Liver (tissue), 8 donors: ENCODE measurements at regions not wholly inside any gene's neighbourhood (a gene's known extent, or its start where the extent isn't known, plus 50 kb on each side); places are given as distances from the start of the nearest gene placed in this dataset.

Source experiments
- DNase-seq: peaks from one replicate; pipeline ENCODE4 v3.0.0-alpha.2; 2017; ENCODE audit warnings: low spot score
- H3K27ac ChIP-seq, 2 donors: one replicate each; pipeline ENCODE4 v1.7.0; 2013; ENCODE audit warnings: inconsistent platforms in 2 of 2, low read length in 2 of 2, control low read depth in 1 of 2, low read depth in 1 of 2, mild to moderate bottlenecking in 1 of 2
- H3K27me3 ChIP-seq, 4 donors: one replicate each; pipeline versions ENCODE4 v1.6.1 to v1.7.0; 2013; ENCODE audit warnings: low read length in 3 of 4, inconsistent platforms in 1 of 4, mild to moderate bottlenecking in 1 of 4, moderate library complexity in 1 of 4; ENCODE audit not compliant: control insufficient read depth in 4 of 4, insufficient read depth in 4 of 4
- H3K36me3 ChIP-seq, 4 donors: one replicate each; pipeline versions ENCODE4 v1.6.1 to v1.7.0; 2013; ENCODE audit warnings: low read length in 3 of 4, mild to moderate bottlenecking in 3 of 4, low read depth in 1 of 4, moderate library complexity in 1 of 4; ENCODE audit not compliant: control insufficient read depth in 4 of 4, insufficient read depth in 3 of 4
- H3K4me1 ChIP-seq, 4 donors: one replicate each; pipeline versions ENCODE4 v1.6.1 to v1.7.0; 2013; ENCODE audit warnings: low read length in 3 of 4, mild to moderate bottlenecking in 3 of 4, moderate library complexity in 1 of 4; ENCODE audit not compliant: control insufficient read depth in 4 of 4, insufficient read depth in 4 of 4
- H3K4me3 ChIP-seq, 3 donors: one replicate each; pipeline versions ENCODE4 v1.6.1 to v1.7.0; 2013; ENCODE audit warnings: low read length in 3 of 3, control low read depth in 1 of 3, low read depth in 1 of 3, mild to moderate bottlenecking in 1 of 3
- H3K9ac ChIP-seq, 2 donors: one replicate each; pipeline ENCODE4 v1.7.0; 2013; ENCODE audit warnings: low read length in 2 of 2, mild to moderate bottlenecking in 2 of 2, moderate library complexity in 2 of 2, control low read depth in 1 of 2, low read depth in 1 of 2
- H3K9me3 ChIP-seq, 4 donors: one replicate each; pipeline versions ENCODE4 v1.6.1 to v1.7.0; 2013; ENCODE audit warnings: low read length in 3 of 4; ENCODE audit not compliant: control insufficient read depth in 4 of 4
- ATF3 ChIP-seq: IDR thresholded peaks from 2 replicates; pipeline ENCODE4 v1.6.1; 2016; ENCODE audit warnings: antibody characterized with exemption
- CTCF ChIP-seq: fragments of 150-350 bp; IDR thresholded peaks from 2 replicates; pipeline ENCODE4 v1.5.1; 2017; ENCODE audit warnings: improper control_type of control experiment, low read depth, low read length; ENCODE audit not compliant: missing input control
- FOXA1 ChIP-seq: IDR thresholded peaks from 2 replicates; pipeline ENCODE4 v1.6.1; 2016; ENCODE audit warnings: antibody characterized with exemption
- GABPA ChIP-seq, 2 donors: IDR thresholded peaks in 1 of 2; conservative IDR thresholded peaks in 1 of 2; 2 replicates each; pipeline ENCODE4 v1.6.1; 2016; ENCODE audit warnings: antibody characterized with exemption in 2 of 2, mild to moderate bottlenecking in 1 of 2, moderate library complexity in 1 of 2
- HNF4A ChIP-seq, 2 donors: conservative IDR thresholded peaks; 2 replicates each; pipeline ENCODE4 v1.6.1; 2016; ENCODE audit warnings: antibody characterized with exemption in 2 of 2, mild to moderate bottlenecking in 2 of 2
- HNF4G ChIP-seq: IDR thresholded peaks from 2 replicates; pipeline ENCODE4 v1.6.1; 2016; ENCODE audit warnings: antibody characterized with exemption
- JUND ChIP-seq, 2 donors: IDR thresholded peaks; 2 replicates each; pipeline ENCODE4 v1.6.1; 2016; ENCODE audit warnings: antibody characterized with exemption in 2 of 2
- MAX ChIP-seq: IDR thresholded peaks from 2 replicates; pipeline ENCODE4 v1.6.1; 2016; ENCODE audit warnings: antibody characterized with exemption
- NR2F2 ChIP-seq: IDR thresholded peaks from 2 replicates; pipeline ENCODE4 v1.6.1; 2016; ENCODE audit warnings: antibody characterized with exemption
- RAD21 ChIP-seq, 2 donors: IDR thresholded peaks; 2 replicates each; pipeline ENCODE4 v1.6.1; 2016; ENCODE audit warnings: antibody characterized with exemption in 2 of 2, mild to moderate bottlenecking in 2 of 2
- REST ChIP-seq: IDR thresholded peaks from 2 replicates; pipeline ENCODE4 v1.6.1; 2016; ENCODE audit warnings: antibody characterized with exemption, mild to moderate bottlenecking
- RXRA ChIP-seq, 2 donors: IDR thresholded peaks; 2 replicates each; pipeline ENCODE4 v1.6.1; 2017 to 2018; ENCODE audit warnings: antibody characterized with exemption in 2 of 2, mild to moderate bottlenecking in 1 of 2
- SP1 ChIP-seq: IDR thresholded peaks from 2 replicates; pipeline ENCODE4 v1.6.1; 2018; ENCODE audit warnings: antibody characterized with exemption, mild to moderate bottlenecking
- TAF1 ChIP-seq: conservative IDR thresholded peaks from 2 replicates; pipeline ENCODE4 v1.6.1; 2016; ENCODE audit warnings: antibody characterized with exemption, mild to moderate bottlenecking
- ZBTB33 ChIP-seq: IDR thresholded peaks from 2 replicates; pipeline ENCODE4 v1.6.1; 2016; ENCODE audit warnings: antibody characterized with exemption
- WGBS: extraction: QIAGEN DNeasy Blood & Tissue Kit; methylation state at CpG from one replicate; pipeline ENCODE4 v1.1.7; 2013; 5-methylcytosine and 5-hydroxymethylcytosine counted together
- donor health status: healthy.
- donor health status: healthy.
- donor health status: healthy.
- donor health status: healthy.
- donor health status: healthy.

GRCh38 chr5:72600391-72600981 lies 93.3 kb upstream of the ZNF366 start:
- Histone ChIP-seq H3K4me3 (no peak overlapping the region), H3K4me1 (no peaks in the 10 kb centered on the region), H3K27me3 (no peaks in the 10 kb centered on the region), H3K36me3 (no peaks in the 10 kb centered on the region), H3K9me3 (peaks cover 0 to 3% (median 0%) of the 10 kb centered on the region in 4 donors), H3K9ac (no peak overlapping the region), H3K27ac (no peak overlapping the region)
- DNase-seq: no peak
- 82% methylated on average over 3 of the region's 3 CpGs for WGBS
- TF ChIP-seq HNF4G (no peak), ZBTB33 (no peak), MAX (no peak), NR2F2 (no peak), RXRA (IDR thresholded peaks at IDR 0.05) (no peak), JUND (IDR thresholded peaks at IDR 0.05) (no peak), ATF3 (no peak), RAD21 (IDR thresholded peaks at IDR 0.05) (no peak), TAF1 (no peak), SP1 (no peak), HNF4A (conservative IDR thresholded peaks at IDR 0.05) (no peak), CTCF (no peak), FOXA1 (no peak), GABPA (IDR thresholded peaks at IDR 0.05 in 1 of 2, conservative IDR thresholded peaks at IDR 0.05 in 1 of 2) (no peak)

- 82% methylated on average over 5 of the region's 5 CpGs for WGBS
- Histone ChIP-seq H3K36me3 (no peaks in the 10 kb centered on the region), H3K9me3 (peaks cover 0 to 3% (median 0%) of the 10 kb centered on the region in 4 donors), H3K4me1 (no peaks in the 10 kb centered on the region), H3K27ac (no peak overlapping the region), H3K27me3 (no peaks in the 10 kb centered on the region), H3K9ac (no peak overlapping the region), H3K4me3 (no peak overlapping the region)
- no peak for DNase-seq
- TF ChIP-seq REST (no peak), MAX (no peak), HNF4A (conservative IDR thresholded peaks at IDR 0.05) (no peak), RAD21 (IDR thresholded peaks at IDR 0.05) (no peak), HNF4G (no peak), ZBTB33 (no peak), FOXA1 (no peak)
These were observed 92.5 kb upstream of the ZNF366 start for GRCh38 chr5:72599519-72600370.
